ENCODE measurements at regions not wholly inside any gene's neighbourhood (a gene's known extent, or its start where the extent isn't known, plus 50 kb on each side); places are given as distances from the start of the nearest gene placed in this dataset.

- DNase-seq (ENCODE audit: low spot score in 2 of 2) = no peak
- Histone ChIP-seq H3K9me3 (no peaks in the 10 kb centered on the region), H3K27ac (no peak overlapping the region), H3K4me1 (no peaks in the 10 kb centered on the region), H3K4me3 (no peak overlapping the region), H3K36me3 (no peaks in the 10 kb centered on the region), H3K27me3 (no peaks in the 10 kb centered on the region)
- 61 to 67% methylated on average over 1 of the region's 1 CpG for WGBS, 2 donors
- TF ChIP-seq CTCF (IDR thresholded peaks at IDR 0.05) (no peak), EP300 (IDR thresholded peaks at IDR 0.05) (no peak), POLR2A (IDR thresholded peaks at IDR 0.05) (no peak)
Measured at GRCh38 chr4:77443941-77444340, 161.7 kb upstream of the CXCL13 start.

- no peak for TF ChIP-seq EP300 (IDR thresholded peaks at IDR 0.05)
- no peak for TF ChIP-seq POLR2A (IDR thresholded peaks at IDR 0.05)
- TF ChIP-seq CTCF (IDR thresholded peaks at IDR 0.05) = no peak
- Histone ChIP-seq H3K9me3 (no peaks in the 10 kb centered on the region), H3K27me3 (no peaks in the 10 kb centered on the region), H3K4me3 (no peak overlapping the region), H3K4me1 (no peaks in the 10 kb centered on the region), H3K36me3 (no peaks in the 10 kb centered on the region), H3K27ac (no peak overlapping the region)
- no peak for DNase-seq (ENCODE audit: low spot score in 2 of 2)
Measured at GRCh38 chr4:77445823-77446222, 159.8 kb upstream of the CXCL13 start.

GRCh38 chr4:77446601-77447000 lies 159.0 kb upstream of the CXCL13 start:
- Histone ChIP-seq H3K4me3 (no peak overlapping the region), H3K27me3 (no peaks in the 10 kb centered on the region), H3K9me3 (no peaks in the 10 kb centered on the region), H3K36me3 (no peaks in the 10 kb centered on the region), H3K4me1 (no peaks in the 10 kb centered on the region), H3K27ac (no peak overlapping the region)
- DNase-seq (ENCODE audit: low spot score in 2 of 2) = no peak
- 53 to 66% methylated on average over 4 of the region's 4 CpGs for WGBS, 2 donors
- TF ChIP-seq POLR2A (IDR thresholded peaks at IDR 0.05) (no peak), EP300 (IDR thresholded peaks at IDR 0.05) (no peak)

- H3K9me3 ChIP-seq = no peaks in the 10 kb centered on the region
- no peaks in the 10 kb centered on the region for H3K27me3 ChIP-seq
- no peak overlapping the region for H3K27ac ChIP-seq
- no peaks in the 10 kb centered on the region for H3K36me3 ChIP-seq
- no peak for DNase-seq (ENCODE audit: low spot score in 2 of 2)
- no peak for TF ChIP-seq EP300 (IDR thresholded peaks at IDR 0.05)
- TF ChIP-seq CTCF (IDR thresholded peaks at IDR 0.05) = no peak
- no peak for TF ChIP-seq POLR2A (IDR thresholded peaks at IDR 0.05)
- no peak overlapping the region for H3K4me3 ChIP-seq
- H3K4me1 ChIP-seq = no peaks in the 10 kb centered on the region
- WGBS, 2 donors = 74 to 82% methylated on average over 2 of the region's 2 CpGs
Measured at GRCh38 chr4:77449171-77449570, 156.4 kb upstream of the CXCL13 start.

GRCh38 chr4:77450006-77450405 lies 155.6 kb upstream of the CXCL13 start:
- Histone ChIP-seq H3K27ac (no peak overlapping the region), H3K9me3 (no peaks in the 10 kb centered on the region)

More at GRCh38 chr4:77450006-77450405, 155.6 kb upstream of the CXCL13 start:
- Histone ChIP-seq H3K36me3 (no peaks in the 10 kb centered on the region), H3K4me3 (no peak overlapping the region), H3K27me3 (no peaks in the 10 kb centered on the region), H3K4me1 (no peaks in the 10 kb centered on the region)
- no peak for DNase-seq (ENCODE audit: low spot score in 2 of 2)
- TF ChIP-seq CTCF (IDR thresholded peaks at IDR 0.05) (no peak), POLR2A (IDR thresholded peaks at IDR 0.05) (no peak), EP300 (IDR thresholded peaks at IDR 0.05) (no peak)
- WGBS, 2 donors = 64 to 72% methylated on average over 4 of the region's 4 CpGs
